HEK293T (cell line): ENCODE measurements at regions not wholly inside any gene's neighbourhood (a gene's known extent, or its start where the extent isn't known, plus 50 kb on each side); places are given as distances from the start of the nearest gene placed in this dataset.

Source experiments
- ARNT ChIP-seq: fragments of 450-650 bp; IDR thresholded peaks from 2 replicates; pipeline ENCODE4 v1.6.1; 2017; ENCODE audit warnings: mild to moderate bottlenecking
- BHLHE40 ChIP-seq: fragments of 450-650 bp; IDR thresholded peaks from 2 replicates; pipeline ENCODE4 v1.6.1; 2016; ENCODE audit warnings: mild to moderate bottlenecking, moderate library complexity, borderline replicate concordance
- ELF4 ChIP-seq: fragments of 450-650 bp; IDR thresholded peaks from 2 replicates; pipeline ENCODE4 v1.6.1; 2017; ENCODE audit warnings: antibody characterized with exemption
- FOXA1 ChIP-seq: fragments of 450-650 bp; IDR thresholded peaks from 2 replicates; pipeline ENCODE4 v1.6.1; 2016; ENCODE audit warnings: mild to moderate bottlenecking
- FOXK2 ChIP-seq: fragments of 450-650 bp; IDR thresholded peaks from 2 replicates; pipeline ENCODE4 v1.6.1; 2016; ENCODE audit warnings: mild to moderate bottlenecking
- FOXM1 ChIP-seq: fragments of 450-650 bp; IDR thresholded peaks from 2 replicates; pipeline ENCODE4 v1.6.1; 2017; ENCODE audit warnings: mild to moderate bottlenecking, borderline replicate concordance
- HDGF ChIP-seq: fragments of 450-650 bp; IDR thresholded peaks from 2 replicates; pipeline ENCODE4 v1.6.1; 2017; ENCODE audit warnings: antibody characterized with exemption, borderline replicate concordance
- NFRKB ChIP-seq: fragments of 450-650 bp; IDR thresholded peaks from 2 replicates; pipeline ENCODE4 v1.6.1; 2016; ENCODE audit warnings: mild to moderate bottlenecking, moderate library complexity
- PKNOX1 ChIP-seq: fragments of 450-650 bp; IDR thresholded peaks from 2 replicates; pipeline ENCODE4 v1.6.1; 2016
- SP1 ChIP-seq: fragments of 450-650 bp; IDR thresholded peaks from 2 replicates; pipeline ENCODE4 v1.6.1; 2017
- SUZ12 ChIP-seq: fragments of 450-650 bp; IDR thresholded peaks from 2 replicates; pipeline ENCODE4 v1.6.1; 2016; ENCODE audit warnings: mild to moderate bottlenecking
- TARDBP ChIP-seq: fragments of 450-650 bp; IDR thresholded peaks from 2 replicates; pipeline ENCODE4 v1.6.1; 2016

- TF ChIP-seq HDGF (no peak), FOXM1 (no peak), ARNT (no peak), ELF4 (no peak), BHLHE40 (no peak), PKNOX1 (no peak), SUZ12 (no peak), FOXA1 (no peak), SP1 (no peak), NFRKB (no peak), FOXK2 (no peak), TARDBP (no peak)
These were observed 186.5 kb downstream of the KLF13 start for GRCh38 chr15:31513178-31513577.
